G401 (cell line): ENCODE measurements at regions not wholly inside any gene's neighbourhood (a gene's known extent, or its start where the extent isn't known, plus 50 kb on each side); places are given as distances from the start of the nearest gene placed in this dataset.

Source experiments
- DNase-seq: peaks from one replicate; pipeline ENCODE4 v3.0.0-alpha.2; 2015; ENCODE audit warnings: low spot score
- in situ Hi-C: cut with HindIII; loops from 2 replicates; pipeline ENCODE4 v1.10.0; 2016; ENCODE audit warnings: low sequenced_read_pairs, mixed read lengths

DNA sequence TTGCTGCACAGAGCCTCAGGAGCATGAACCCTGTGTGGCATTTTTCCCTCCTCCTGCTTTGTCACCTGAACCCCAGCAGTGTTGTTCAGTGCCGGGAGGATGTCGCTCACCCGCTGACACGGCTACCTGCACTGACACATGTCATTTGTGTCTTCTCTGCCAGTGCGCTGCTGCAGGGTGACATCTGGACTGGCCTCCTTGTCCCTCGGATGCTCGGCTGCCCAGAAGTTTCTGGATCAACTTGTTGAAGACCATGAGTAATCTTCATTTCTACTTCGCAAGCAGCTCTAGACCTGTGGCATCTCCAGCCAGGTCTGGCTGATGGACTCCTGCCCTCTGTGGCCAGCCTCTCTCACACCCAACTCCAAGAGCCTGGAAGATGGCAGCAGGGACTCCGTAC, 311.1 kb upstream of the C2CD4B start:
- no peak for DNase-seq
- in situ Hi-C loops: no loop called here

DNA sequence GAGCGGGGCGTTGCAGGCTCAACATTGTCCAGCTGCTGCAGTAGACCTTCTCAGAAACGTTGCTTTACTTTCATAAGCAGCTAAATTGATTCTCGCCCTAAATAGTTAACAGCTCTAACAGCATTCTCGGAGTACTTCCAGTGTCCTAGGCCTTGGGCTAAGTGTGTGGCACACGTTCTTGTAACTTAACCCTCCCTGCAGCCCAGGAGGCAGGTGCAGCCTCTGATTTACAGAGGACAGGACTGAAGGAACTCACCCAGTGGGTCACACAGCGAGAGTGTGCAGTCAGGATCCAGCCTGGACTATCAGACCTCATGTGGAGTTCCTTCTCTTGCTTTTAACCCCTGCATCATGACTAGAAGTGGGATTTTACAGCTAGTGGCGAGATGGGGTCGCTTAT, 312.8 kb upstream of the C2CD4B start:
- in situ Hi-C loops: no loop called here
- DNase-seq: no peak

DNA sequence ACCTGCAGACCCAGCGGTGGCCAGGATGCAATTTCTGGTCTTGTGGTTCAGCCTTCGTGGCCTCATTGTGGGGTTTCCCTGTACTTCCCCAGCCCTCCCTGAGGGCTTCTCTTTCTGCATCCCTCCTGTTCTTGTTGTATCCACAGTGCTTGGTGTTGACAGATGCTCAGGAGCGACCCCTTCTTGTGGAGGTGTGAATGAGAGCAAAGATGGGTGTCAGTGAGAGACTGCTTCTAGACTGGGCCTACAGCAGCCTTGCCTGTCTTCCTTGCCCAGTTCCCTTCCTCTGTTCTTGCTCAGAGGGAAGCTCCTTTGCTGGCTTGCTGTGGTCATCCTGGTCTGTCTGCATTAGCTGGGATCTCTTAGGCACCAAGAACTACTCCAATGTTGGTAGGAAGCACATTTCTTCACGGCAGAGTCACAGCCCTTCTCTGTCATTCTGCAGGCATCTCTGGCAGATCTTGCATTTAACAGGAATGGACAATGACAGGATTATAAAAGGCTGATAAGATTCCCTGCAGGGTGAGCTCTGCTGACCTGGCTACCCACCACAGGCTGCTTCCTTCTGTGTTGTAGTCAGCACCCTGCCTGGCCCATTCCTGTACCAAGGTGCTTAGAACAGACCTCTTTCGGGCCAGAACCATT, 317.8 kb upstream of the C2CD4B start:
- in situ Hi-C loops: no loop called here

DNA sequence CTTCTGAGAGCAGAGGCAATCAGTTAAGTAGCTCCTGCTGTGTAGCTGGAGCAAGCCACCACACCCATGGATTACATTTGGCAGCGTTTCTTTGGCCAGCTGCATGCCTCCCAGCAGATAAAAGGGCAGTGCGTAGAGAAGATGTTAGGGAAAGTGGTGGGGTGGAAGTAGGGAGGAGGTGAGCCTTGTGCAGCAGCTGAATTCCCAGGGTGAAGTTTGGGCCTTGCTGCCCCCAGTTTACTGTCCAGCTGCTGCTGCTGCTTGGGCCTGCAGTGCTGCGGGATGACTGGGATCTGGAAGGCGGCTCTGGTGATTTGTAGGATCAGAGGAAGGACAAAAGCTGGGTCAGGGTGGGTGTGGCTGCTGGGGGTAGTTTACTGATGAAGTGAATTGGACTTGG, 318.7 kb upstream of the C2CD4B start:
- in situ Hi-C loops: no loop called here
- DNase-seq: no peak

More for the DNA sequence above, 317.8 kb upstream of the C2CD4B start:
- peak; percentile 14 for DNase-seq

DNA sequence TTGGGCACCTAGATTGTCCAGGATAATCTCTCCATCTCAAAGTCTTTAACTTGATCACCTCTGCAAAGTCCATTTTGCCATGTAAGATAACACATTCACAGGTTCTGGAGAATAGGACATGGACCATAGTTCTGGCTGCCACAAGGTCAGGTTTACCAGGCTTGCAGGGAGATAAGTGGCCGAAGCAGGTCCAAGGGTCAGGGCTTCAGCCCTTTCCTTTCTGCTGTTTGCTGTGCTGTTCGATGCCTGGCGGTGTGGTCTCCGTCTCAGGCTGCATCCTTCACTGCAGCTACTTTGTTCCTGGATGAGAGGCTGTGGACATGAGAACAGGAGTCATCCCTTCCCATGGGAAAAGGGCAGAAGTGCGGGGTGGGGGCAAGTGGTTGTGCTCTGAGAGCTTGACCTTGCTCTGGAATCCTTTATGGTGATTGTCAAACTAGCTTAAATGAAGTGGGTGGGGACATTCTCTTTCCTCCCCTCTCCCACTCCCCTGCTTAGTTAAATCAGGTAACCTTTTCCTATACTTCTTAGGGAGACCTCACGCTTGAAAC, 320.2 kb upstream of the C2CD4B start:
- no peak for DNase-seq
- in situ Hi-C loops: no loop called here

DNA sequence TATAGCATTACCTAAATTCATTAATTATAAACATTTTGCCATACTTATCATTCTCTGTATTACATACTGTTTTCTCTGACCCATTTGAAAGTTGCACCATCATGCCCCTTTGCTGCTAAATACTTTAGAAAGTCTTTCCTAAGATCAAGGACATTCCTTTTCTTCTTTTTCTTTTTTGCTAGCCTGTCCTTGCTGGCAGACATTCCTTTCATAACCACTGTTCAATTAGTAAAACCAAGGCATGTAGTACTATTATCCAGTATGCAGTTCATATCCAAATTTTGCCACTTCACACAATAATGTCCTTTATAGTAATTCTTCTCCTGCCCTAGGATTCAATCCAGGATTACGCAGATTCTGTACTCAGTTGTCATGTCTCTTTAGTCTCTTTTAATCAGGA, 321.0 kb upstream of the C2CD4B start:
- no peak for DNase-seq
- in situ Hi-C loops: no loop called here

DNA sequence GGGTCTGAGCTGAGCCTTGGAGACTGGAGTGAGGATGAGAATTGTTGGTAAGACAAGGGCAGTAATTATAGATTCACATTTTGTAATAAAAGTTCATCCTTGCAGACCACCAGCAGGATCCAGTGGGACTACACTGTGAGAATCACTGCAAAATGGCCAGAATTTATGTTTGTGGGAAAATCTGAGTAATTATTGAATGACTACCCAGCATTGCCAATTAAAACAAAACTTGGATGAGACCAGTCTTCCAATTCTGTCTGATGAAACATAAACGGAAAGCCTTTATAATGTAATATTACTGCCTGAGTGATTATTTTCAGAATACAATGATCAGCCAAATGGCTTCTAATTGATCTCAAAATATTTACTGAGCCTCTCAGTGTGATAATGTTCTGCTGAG, 323.3 kb upstream of the C2CD4B start:
- in situ Hi-C loops: no loop called here

DNA sequence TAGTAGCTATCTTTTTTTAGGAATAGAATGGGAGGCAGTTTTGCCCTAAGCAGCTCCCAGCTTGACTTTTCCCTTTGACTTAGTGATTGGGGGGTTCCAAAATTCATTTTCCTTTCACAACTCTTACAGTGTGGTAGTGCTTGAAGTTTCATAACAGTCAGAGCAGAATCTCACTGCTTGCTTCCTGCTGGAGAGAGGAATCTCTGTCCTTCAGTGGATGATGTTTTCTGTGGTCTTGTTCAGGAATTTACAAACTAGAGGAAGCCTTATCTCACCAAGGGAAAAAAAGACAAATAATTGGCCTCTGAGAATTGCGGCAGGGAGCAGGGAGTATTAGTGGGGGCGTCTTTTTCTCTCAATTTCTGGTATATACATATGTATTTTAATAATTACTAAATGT, 326.6 kb upstream of the C2CD4B start:
- no peak for DNase-seq
- in situ Hi-C loops: no loop called here

More for the DNA sequence above, 323.3 kb upstream of the C2CD4B start:
- no peak for DNase-seq

DNA sequence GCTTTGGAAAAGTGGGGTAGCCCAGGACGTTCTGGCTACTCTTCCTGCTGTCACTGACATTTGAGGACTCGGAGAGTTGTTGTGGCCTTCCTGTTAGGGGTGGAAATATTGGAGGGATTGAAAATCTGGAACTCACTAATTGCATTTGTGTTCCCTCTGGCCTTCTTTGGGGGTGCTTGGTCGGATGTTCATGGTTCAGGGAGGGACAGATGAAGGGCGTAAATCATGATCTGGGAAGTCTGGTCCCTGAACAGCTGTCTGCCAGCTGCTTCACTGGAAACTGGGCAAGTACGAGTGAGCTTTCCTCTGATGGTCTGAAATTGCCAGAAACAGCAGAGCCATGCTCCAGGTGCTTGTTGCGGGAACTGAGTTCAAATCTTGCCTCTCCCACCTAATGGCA, 327.8 kb upstream of the C2CD4B start:
- no peak for DNase-seq
- in situ Hi-C loops: no loop called here

DNA sequence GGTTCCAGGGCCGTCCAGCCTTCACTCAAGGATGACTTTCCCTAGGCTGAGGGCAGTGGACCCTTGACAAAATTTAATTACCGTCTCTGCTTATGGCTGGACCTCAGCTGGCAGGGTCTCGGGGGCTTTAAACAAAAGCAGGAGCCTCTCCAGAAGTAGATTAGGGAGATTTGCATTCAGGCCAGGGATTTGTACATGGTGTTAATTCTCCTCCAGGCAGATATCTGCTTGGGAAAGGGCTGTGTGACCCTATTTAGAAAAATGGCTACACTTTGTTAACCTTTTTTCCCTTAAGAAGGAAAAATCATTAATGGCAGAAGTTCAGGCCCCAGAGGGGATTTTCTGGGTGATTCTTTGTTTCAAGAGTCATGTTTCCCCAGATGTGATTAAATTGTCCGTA, 329.1 kb upstream of the C2CD4B start:
- no peak for DNase-seq
- in situ Hi-C loops: no loop called here

DNA sequence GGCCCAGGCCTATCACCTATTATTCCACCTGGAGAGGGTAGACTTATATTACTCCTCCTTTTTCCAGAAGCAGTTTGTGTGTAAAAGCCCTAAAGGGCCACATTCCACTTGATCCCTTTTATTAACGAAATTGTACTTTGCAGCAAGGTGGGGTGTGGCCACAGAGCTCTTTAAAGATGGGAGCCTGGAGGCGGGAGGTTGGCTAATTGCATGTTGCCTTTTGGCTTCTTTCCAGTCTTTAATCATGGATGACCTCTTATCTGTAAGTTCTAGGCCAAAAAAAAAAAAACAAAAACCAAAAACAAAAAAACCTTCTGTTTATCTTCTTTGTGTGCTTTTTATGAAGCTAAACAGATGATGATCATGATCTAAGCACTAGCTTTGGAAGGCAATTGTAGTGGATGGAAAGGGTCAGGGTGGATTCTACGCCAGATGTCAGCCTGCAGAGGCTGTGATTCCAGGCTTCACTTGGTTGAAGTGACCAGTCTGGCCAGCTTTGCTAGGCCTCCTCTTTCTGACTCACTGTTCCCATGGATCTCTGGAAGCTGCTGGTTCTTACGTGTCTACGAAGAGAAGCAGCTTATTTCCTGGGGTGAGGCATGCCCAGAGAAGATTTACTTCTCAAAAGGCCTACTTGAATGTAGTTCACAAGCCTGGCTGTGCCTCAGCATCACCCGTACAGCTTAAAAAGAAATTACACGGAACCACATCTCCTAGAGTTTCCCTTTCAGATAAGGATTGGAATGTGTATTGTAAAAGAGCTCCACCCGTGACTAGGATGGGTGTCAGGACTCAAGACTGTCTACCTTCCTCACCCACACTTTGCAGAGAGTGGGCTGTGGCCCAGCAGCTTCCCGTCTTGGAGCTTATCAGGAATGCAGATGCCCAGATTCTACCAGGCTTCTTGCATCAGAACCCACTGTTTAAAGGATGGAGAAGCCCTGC, 330.9 kb upstream of the C2CD4B start:
- in situ Hi-C loops: no loop called here

DNA sequence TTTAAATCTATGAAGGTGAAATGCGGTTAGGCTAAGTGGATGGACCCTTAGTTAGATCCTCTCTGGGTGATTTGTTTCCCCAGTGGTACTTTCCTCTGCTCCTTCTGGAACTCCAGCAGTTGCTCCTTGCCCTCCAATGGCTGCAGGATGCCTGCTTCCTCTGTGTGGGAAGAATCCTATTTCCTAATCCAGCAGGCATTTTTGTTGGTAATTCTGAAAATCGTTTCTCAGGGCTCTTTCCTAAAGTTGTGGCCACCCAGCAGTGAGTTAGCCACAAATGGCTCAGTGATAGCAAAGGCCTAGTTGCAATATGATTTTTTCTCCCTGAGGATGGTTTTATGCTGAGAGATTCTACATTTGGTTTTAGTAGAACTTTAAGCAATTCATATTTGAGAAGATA, 332.3 kb upstream of the C2CD4B start:
- no peak for DNase-seq
- in situ Hi-C loops: no loop called here

More for the DNA sequence above, 330.9 kb upstream of the C2CD4B start:
- DNase-seq: no peak

DNA sequence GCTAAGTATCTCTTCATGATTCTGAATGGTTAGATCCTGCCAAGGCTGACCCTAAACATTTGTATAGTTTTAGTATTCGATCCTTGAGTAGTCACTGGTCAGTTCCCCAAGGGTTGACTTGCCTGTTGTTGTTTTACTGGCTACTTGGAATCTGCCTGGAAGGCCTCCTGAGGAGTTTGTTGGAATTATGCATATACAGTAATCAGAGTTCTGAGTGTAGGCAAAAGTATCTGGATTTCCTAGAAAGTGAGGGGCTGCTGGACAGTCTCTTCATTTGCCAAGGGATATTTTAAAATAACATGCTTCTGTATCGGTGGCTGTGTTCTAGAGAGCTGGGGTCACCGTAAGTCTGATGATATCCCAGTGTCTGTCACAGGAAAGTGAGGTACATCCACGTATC, 333.2 kb upstream of the C2CD4B start:
- in situ Hi-C loops: no loop called here

DNA sequence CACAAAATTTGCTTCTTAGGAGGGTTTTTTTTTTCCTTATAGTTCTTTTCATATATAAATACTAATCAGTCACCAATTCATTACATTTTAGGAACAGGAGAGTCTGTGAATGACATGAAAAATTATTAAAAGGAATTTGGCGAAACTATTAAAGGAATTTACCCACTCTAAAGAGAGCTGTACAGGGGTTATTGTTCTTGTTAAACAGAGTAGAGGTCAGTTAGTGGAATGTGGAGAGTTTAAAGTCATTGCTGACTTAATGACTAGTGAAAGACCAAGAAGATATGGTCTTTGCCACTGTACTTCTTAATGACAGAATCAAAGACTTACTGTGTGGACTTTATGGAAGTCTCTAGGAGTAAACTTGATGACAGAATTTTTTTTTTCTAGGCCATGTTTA, 333.6 kb upstream of the C2CD4B start:
- in situ Hi-C loops: no loop called here
- no peak for DNase-seq

More for the DNA sequence above, 333.2 kb upstream of the C2CD4B start:
- DNase-seq: no peak

DNA sequence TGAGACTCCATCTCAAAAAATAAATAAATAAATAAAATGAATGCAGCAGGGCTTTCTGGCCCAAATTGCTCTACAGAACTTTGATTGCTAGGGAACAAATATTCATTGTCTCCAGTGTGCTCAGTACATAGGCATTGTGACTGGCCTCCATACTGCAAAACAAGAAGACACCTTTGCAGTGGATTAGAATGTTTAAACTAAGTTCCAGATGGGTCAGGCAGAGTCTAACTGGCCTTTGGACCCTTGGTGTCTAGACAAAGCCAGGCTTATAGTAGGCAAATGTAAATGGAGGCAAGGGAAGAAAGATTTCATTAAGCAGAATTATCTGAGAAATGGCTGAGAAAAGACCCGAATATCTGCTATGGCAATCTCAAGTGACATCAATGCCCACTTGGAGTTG, 335.2 kb upstream of the C2CD4B start:
- in situ Hi-C loops: no loop called here
- DNase-seq: no peak

DNA sequence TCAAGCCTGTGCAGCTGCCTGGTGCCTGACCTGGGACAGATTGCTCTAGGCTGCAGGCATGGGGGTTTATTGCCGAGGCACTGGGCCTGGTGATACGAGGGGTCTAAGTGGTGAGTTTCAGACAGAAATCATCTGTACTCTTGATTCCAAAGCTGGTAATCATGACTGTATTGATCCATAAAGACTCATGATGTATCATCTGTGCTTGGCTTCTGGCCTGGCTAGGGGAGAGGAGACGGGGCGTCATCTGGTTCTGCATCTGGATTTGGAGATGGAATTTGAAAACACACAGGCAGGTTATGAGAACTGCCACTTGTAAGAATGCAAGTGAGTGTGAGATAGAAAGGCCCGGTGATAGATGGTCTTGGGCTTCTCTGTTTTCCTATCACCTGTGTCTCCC, 337.4 kb upstream of the C2CD4B start:
- DNase-seq: no peak
- in situ Hi-C loops: no loop called here

DNA sequence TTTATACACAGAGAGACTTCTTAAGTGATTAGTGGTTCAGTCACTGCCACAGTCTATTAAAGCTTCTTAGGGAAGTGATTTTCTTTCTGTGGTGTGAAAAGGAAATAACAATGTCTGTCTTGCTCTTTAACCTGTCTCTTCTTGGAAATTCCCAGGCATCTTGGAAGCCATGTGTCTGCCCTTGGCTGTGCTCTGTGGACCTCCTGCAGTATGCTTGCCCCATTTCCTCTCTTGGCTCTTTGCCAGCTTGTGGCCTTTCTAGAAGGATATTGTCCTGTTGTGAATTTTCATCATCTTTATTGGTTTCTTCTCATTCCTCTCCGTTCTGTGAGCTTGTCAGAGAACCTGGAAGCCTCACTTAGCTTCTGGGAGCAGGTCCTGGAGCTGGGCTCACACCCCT, 338.4 kb upstream of the C2CD4B start:
- in situ Hi-C loops: no loop called here
- peak; percentile 83 for DNase-seq

DNA sequence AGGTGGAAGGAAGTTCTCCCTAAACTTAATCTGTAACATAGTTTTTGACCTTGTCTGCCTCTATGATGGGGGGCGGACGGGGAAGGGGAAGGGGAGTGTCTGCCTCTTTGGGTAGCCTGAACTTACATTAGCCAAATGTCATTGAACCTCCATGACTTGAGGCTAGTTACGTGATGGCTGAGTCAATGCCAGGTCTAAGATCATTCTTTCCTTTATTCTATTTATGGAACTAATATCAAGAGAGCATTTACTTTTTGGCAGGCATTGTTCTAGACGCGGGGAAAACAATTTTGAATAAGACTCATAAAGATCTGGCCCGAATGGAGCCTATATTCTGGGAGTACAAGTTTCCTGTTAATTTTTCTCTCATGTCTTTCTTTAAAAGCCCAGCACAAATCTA, 340.7 kb upstream of the C2CD4B start:
- DNase-seq: no peak
- in situ Hi-C loops: no loop called here

DNA sequence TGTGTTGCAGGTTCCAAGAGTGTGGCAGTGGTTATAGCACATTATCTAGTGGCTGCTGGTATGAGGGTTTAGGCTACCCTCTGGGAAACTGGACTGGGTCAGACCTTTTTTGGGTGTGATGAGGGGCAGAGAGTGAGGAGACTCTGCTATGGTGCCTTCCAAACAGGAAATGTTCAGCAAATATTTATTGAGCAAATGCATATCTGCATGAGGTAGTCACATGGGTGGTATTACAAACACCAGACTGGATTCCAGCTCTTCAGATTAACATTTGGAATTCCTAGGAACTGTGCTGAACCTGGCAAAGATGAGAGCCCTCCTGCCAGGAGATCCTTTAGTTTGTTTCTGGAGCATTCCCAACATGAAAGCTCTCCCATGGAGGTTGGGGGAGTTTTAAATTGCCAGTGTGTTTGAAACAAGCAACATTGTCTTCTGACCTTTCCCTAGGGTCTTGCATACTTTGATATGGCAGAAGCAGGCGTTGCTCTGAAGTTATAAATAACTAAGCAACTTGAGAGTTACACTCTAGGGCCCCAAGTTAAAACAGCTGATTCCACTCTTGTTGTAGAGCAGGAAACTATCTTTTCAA, 341.2 kb upstream of the C2CD4B start:
- in situ Hi-C loops: no loop called here
- DNase-seq: peak; percentile 39

DNA sequence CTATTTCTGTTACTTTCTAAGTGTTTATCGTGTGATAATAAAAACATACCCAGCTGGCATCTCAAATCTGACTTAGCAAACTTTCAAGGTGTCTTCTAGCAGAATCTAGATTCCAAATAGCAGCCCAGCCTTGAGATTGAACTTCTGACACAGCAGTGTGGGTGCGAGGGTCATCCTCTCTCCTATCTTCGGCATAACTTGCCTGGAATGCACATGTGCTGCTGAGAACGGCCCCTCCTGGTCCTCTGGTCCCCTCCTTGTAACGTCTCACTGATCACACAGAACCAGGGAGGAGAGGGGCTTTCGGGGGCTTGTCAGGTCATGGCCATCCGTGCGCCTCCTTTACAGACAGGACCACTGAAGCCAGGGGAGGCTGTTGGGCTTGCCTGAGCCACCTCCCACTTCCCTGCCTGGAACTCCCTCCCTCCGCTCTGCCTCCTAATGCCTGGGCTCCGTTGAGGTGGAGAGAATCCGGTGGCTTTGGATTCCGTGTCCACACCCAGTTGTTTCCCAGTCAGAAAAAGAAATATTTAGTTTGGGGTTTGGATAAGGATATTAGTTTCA, 344.4 kb upstream of the C2CD4B start:
- DNase-seq: no peak

More for the DNA sequence above, 344.4 kb upstream of the C2CD4B start:
- in situ Hi-C loops: no loop called here
